Hematopoietic multipotent progenitor cell treated with erythropoietin and hydrocortisone succinate and interleukin-3 and kit ligand, for 8 days (in vitro differentiated cells): ENCODE measurements at regions not wholly inside any gene's neighbourhood (a gene's known extent, or its start where the extent isn't known, plus 50 kb on each side); places are given as distances from the start of the nearest gene placed in this dataset.
"Not testable (repeated sequence)": the region's sequence is repeated elsewhere in the genome, so short reads cannot be mapped to it uniquely, and the experiment has no call there.

ENCODE experiments used
- DNase-seq: peaks from one replicate; pipeline ENCODE4 v3.0.0-alpha.2; 2015

DNA sequence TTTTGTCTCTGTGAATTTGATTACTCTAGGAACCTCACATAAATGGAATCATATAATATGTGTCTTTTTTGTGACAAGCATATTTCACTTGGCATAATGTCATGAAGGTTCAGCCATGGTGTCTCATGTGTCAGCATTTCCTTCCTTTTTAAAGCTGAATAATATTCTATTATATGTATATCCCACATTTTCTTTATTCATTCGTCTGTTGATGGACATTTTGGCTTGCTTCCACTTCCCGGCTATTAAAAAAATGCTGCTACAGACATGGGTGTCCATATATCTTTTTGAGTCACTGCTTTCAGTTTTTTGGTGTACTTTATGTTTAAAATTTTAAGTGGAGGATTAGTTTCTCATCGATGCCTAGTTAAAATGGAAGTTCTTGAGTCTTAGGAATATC, 59.8 kb upstream of the C5orf63 start:
- DNase-seq: no peak

DNA sequence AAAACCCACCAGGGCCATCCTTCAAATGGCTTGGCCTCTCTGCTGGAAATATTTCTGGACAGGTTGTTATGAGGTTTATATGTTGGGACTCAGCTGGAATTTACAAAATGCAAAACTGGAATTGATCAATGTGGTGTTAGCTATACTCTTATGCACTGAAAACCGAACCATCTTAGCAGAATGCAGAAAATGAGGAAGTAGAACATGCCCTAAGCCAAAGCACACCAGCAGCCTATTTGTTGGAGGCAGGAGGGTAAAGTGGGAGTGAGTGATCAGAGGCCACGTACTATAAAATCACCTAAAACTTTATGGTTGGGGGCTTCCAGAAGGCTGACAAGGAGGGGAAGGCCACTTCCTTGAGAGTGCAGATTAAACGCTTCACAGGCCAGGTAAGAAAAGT, 63.6 kb upstream of the C5orf63 start:
- no peak for DNase-seq

DNA sequence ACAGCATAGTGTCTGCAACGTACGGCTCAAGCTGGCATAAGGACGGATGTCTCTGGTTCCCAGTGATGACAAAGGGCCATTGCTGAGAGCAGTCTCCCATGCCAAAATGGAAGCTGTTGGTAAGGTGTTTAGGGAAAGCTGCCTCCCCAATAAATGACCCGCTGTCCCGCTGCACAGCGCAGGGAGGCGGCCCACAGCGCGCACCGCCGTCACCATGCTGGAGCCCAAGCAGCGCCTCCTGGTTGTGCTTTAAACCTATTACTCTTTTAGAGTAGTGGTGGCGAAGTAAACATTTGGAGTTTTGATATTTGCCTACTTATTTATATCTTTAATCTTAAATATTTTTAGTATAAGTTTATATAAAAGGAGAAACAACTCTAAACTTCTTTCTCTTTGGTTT, 70.4 kb upstream of the C5orf63 start:
- no peak for DNase-seq

DNA sequence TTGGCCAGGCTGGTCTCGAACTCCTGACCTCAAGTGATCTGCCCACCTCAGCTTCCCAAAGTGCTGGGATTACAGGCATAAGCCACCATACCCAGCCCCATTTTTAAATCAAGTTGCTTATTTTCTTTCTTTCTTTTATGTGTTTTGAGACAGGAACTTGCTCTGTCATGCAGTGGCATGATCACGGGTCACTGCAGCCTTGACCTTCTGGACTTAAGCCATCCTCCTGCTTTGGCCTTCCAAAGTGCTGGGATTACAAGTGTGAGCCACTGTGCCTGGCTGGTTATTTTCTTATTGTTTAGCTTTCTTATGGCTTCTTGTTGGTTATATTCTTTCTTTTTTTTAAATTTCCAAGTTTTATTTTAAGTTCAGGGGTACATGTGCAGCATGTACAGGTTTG, 79.7 kb upstream of the C5orf63 start:
- DNase-seq: no peak

DNA sequence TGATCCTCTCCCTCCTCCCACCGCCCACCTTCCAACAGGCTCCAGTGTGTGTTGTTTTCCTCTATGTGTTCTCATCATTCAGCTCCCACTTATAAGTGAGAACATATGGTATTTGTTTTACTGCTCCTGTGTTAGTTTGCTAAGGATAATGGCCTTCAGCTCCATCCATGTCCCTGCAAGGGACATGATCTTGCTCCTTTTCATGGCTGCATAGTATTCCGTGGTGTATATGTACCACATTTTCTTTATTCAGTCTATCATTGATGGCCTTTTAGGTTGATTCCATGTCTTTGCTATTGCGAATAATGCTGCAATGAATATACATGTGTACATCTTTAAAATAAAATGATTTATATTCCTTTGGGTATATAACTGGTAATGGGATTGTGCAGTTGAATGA, 80.2 kb upstream of the C5orf63 start:
- DNase-seq: no peak

DNA sequence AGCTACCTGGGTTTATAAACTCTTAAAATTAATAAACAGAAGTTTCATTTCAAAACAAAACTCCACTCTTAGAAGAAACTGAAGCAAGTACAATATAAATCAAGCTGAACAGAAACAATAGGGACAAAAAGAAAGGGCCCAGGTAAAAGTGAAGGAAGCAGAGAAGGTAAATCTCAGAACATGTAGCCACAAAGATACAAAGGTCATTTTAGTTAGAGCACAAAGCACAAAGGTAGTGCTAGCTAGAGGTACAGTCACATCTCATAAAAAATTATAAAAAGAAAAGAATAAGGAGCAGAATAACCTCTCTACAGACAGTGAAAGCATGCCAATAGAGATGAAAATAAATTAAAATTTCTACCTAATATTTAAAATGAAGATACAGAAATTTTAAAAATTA, 90.4 kb upstream of the C5orf63 start:
- DNase-seq: no peak

DNA sequence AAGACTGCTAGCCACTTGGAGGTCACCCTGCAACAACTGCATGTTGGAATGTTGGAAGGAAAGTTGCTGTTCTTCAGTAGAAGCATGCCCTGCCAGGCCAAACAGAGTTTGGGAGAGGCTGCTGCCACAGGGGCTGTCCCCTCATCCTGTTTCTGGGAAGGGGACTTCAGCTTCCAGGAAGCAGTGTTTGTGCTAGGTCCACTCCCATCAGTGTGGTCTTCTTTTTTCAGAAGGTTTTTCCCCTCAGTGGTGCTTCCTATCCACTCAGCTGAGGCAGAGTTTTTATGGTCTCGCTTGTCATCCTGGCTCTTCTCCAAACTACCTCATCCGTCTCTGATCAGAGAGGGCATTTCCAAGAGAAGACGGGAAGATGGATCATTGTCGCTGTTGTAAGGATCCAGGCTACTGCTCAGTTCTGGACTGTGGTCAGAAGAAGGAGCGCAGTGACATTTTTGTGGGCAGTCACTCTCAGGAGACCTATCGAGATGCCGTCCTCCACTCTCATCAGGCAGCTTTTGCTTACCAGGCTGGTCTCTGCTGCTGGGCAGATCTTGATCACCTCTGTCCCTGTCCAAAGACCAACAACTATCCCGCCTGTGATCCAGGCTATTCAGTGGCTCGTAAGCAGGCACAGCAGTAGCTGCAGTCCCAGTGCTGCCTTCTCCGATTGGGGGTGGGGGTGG, 97.8 kb upstream of the C5orf63 start:
- no peak for DNase-seq

DNA sequence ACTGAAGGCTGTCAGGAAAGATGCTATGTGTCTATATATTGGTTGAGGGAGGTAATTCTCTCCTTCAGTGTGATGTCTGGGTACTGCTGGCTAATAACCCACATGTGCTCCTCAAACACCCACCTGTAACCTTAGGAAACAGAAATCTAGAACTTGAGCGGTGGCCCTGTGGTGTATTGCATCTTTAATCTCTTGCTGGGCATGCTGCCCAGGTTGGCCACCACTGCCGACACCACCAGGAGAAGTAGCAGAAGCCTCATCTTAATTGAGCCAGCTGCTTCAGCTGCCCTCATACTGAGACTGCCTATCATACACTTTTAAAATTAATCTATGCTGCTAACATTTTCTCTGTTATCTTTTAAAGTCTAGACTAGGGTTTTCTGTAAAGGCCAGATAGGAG, 103.5 kb upstream of the C5orf63 start:
- peak; percentile 1 for DNase-seq

DNA sequence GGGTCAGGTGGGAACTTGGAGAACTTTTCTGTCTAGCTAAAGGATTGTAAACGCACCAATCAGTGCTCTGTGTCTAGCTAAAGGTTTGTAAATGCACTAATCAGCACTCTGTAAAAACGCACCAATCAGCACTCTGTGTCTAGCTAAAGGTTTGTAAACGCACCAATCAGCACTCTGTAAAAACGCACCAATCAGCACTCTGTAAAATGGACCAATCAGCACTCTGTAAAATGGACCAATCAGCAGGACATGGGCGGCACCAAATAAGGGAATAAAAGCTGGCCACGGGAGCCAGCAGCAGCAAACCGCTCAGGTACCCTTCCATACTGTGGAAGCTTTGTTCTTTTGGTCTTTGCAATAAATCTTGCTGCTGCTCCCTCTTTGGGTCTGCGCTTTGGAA, 108.0 kb upstream of the MEGF10 start:
- not testable (repeated sequence) for DNase-seq

DNA sequence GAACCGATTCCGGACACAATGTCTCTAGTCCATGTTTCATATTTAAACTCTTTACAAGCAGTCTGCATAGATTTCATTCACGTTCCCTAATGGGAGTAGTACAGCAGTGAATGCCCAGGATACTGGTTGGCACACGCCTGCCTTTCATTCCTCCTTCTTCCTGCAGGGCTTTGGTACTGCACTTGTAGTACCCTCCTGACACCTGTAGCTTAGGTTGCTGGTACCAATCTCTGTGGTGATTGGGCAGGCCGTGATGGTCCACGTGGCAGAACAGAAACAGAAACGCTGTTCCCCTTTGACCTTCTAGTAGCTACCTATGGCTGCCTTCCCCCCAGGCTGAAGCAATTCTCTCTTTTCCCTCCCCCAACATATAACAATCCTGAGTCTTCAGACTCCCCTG, 107.3 kb upstream of the MEGF10 start:
- no peak for DNase-seq

DNA sequence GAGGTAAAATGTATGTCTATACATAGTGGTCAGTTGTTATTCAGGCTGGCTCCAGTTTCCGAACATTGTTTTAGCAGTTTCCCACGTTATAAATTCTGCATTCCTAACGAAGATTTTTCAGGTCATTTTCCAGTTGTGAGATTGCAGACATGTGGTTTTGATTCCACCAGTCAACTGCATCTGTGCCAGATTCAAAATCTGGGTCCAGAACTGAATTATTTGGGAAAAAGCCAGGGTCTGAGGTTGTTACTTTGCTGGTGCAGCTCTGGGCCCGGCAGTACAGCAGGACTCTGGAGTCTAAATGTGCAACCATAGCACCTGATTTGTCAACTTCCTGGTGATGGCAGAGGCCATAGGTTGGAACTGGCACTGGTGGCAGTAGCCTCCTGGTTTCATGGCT, 105.7 kb upstream of the MEGF10 start:
- no peak for DNase-seq

DNA sequence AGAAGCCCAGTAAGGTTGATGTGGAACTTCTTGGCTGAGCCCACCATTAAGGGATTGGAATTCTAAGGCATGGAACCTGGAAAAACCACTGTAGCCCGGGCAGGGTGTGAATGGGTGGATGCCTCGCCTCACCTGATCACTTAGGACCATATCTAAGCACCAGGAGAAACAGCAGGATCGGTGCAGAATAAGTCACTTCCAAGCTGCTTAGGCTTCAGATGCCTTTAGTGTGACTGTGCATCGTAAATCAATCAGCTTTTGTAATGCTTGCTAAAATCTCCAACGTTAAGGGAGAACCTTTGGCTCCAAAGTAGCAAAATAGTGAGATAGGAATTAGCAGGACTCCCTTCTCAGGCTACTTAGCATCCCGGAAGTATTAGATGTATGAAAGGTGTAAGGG, 103.9 kb upstream of the MEGF10 start:
- DNase-seq: no peak

DNA sequence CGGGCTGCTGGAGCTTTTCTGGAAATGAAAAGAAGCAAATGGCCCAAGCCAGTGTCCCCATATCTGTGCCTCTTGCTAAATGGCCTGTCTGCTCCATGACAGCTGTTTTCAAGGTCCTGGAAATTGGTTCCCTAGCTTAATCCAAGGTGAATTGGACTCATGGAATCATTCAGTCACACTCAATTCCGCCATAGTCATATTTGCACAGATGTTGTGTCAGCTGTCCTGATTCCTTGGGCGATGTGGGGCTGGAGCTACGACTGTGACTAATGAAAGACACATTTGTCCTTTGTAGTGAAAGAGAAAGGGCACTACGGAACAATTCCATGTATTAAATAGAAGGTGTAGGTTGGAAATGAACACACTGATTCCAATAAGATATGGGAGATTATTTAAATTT, 102.9 kb upstream of the MEGF10 start:
- no peak for DNase-seq

DNA sequence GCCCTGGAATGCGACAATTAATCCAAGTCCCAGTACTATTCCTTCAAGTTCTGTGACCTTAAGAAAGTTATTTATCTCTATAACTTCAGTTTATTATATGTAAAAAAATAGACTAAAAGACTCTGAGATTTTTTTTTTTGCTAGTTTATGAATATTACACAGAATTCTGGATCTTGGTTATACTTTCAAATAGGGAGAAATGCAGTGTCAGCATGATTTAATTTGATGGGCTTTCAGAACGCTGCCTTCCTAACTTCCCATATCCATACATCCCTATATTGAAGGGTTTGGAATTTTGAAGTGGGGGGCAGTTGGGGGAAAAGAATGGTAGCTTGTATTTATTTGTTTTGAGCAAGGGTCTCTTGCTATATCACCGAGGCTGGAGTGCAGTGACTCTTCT, 98.4 kb upstream of the MEGF10 start:
- DNase-seq: no peak

DNA sequence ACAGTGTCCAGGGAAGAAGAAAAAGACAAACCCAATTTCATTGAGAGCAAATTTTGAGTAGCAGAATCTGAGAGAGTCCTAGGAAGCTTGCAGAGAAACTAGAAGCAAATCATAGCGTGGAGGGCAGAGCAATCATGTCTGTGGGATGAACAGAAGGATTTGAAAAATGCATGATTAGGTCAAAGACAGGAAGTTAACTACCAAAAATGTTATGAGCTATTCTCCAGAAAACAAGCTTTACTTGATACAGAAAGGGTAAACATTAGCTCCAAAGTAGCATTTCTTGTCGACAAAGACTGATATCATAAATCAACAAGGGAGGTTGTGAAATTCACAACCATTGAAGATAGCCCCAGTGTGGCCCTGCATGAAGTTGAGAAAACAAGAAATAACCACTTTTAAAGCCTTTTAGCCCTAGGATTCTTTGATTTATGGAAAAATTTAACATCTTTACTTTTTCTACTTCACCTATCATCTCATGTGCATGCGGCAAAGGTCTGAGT, 97.7 kb upstream of the MEGF10 start:
- DNase-seq: no peak

DNA sequence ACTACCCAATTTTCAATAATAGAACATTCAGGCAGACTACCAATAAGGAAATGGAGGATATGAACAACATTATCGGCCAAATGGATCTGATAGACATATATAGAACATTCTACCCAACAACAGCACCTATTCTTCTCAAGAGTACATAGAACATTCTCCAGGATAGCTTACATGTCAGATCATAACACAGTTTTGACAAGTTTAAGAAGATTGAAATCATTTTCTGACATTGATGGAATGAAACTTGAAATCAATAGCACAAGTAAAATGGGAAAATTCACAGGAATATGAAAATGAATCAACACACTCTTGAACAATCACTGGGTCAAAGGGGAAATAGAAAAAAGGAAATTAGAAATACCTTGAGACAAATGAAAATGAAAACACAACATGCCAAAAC, 94.6 kb upstream of the MEGF10 start:
- DNase-seq: no peak

DNA sequence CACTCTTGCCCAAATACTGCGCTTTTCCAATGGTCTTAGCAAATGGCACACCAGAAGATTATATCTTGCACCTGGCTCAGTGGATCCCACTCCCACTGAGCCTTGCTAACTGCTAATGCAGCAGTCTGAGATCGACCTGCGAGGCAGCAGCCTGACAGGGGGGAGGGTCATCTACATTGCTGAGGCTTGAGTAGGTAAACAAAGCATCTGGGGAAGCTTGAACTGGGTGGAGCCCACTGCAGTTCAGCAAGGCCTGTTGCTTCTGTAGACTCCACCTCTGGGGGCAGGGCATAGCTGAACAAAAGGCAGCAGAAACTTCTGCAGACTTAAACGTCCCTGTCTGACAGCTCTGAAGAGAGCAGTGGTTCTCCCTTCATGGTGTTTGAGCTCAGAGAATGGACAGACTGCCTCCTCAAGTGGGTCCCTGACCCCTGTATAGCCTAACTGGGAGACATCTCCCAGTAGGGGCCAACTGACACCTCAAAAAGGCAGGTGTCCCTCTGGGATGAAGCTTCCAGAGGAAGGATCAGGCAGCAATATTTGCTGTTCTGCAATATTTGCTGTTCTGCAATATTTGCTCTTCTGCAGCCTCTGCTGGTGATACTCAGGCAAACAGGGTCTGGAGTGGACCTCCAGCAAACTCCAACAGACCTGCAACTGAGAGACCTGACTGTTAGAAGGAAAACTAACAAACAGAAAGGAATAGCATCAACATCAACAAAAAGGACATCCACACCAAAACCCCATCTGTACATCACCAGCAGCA, 93.0 kb upstream of the MEGF10 start:
- DNase-seq: not testable (repeated sequence)

DNA sequence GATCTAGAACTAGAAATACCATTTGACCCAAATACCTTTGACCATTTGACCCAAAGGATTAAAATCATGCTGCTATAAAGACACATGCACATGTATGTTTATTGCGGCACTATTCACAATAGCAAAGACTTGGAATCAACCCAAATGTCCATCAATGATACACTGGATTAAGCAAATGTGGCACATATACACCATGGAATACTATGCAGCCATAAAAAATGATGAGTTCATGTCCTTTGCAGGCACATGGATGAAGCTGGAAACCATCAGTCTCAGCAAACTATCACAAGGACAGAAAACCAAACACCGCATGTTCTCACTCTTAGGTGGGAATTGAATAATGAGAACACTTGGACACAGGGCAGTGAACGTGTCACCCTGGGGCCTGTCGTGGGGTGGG, 87.9 kb upstream of the MEGF10 start:
- not testable (repeated sequence) for DNase-seq

DNA sequence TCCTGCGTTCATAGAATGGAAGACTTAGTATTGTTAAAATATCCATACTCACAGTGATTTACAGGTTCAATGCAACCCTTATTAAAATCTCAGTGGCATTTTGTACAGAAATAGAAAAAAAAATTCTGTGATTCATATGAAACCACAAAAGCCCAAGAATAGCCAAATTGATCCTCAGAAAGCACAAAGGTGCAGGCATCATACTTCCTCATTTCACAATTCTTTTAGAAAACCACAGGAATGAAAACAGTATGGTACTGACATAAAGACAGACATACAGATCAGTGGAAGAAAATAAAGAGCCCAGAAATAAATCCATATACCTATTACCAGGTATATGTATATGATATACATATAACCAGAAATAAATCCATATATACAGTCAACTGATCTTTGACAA, 86.8 kb upstream of the MEGF10 start:
- DNase-seq: no peak

DNA sequence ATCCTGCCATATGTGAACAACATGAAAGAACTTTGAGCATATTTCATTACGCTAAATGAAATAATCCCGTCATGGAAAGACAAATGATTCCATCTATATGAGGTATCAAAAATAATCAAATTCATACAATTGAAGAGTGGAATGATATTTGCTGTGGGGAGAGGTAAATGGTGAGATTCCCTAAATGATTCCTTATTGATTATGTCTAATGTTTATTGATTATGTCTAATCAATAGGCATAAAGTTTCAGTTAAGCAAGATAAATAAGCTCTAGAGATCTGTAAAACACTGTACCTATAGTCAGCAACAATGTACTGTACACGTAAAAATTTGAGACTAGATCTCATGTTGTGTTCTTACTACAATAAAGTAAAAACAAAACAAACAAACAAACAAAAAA, 85.4 kb upstream of the MEGF10 start:
- no peak for DNase-seq

DNA sequence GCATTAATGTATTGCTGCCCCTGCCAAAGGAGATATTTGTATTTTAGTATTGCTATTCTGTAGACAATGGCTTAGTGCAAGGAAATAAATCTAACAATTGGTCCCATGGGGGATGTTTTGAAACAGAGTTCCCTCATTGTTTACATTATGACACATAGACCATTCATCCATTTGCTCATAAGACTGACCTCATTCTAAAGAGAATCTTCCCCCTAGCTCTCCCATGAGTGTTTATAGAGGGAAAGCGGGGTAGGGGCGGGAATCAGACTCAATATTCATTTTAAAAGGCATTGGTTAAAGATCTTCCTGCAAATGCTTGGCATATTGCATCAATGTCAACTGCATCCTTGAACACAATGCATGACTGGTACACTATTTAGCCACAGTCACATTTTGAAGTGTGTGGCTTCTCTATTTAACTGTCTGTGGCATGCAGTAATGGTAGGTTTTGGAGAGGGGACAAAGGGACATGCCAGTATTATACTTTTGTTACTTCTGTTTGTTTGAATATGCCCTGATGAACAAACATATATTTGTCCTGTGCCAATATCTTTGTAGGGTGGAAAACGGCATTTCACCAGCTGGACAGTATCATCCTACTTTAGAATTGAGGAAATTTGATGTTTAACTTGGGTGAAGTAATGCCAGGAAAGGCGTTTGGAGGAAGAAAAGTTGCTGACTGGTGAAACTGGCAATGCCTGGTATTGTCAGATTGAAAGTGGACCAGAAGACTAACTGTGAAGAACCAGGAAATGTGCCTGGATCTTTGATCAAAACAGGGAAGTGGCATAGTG, 84.1 kb upstream of the MEGF10 start:
- no peak for DNase-seq

DNA sequence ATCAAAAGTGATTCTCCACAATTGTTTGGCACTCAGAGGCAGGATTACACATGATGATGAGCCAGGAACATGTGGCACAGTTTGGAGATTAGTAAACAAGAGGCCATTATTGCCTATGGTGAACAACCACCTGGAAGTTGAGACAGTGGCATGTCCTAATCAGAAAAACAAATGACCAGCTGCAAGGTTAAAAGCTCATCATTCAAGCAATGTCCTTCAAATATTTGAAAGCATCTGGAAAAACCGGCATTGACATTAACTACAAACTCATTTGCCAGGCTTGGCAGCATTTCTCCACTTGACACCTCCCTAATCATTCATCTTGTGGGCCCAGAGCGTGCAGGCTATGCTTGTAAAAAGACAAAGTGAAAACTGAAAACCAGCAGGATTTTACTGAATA, 80.6 kb upstream of the MEGF10 start:
- DNase-seq: no peak

DNA sequence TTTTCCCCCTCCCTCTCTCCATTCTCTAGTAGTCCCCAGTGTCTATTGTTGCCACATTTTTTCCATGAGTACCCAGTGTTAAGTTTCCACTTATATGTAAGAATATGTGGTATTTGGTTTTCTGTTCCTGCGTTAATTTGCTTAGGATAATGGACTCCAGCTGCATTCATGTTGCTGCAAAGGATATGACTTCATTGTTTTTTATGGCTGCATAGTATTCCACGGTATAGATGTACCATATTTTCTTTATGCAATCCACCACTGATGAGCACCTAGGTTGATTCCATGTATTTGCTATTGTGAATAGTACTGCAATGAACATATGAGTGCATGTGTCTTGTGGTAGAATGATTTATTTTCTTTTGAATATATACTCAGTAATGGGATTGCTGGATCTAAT, 77.4 kb upstream of the MEGF10 start:
- no peak for DNase-seq

DNA sequence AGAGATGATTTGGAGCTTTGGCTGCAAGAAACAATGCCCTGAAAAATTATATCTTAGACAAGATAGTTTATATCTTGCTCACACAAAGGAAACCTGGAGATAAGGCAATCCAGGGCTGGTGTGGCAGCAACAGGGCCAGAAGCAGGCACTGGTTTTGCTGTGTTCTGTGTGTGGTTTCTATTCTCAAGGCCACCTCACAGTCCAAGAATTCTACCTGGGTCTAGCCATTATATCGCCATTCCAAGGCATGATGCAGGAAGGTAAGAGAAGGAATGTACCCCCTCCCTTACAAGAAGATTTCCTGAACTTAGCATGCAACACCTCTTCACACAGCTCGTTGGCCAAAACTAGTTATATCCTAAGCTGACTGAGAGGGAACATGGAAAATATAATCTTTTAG, 74.5 kb upstream of the MEGF10 start:
- DNase-seq: no peak
